OCI-M1 (cell line): ENCODE measurements at regions not wholly inside any gene's neighbourhood (a gene's known extent, or its start where the extent isn't known, plus 50 kb on each side); places are given as distances from the start of the nearest gene placed in this dataset.
A peak's percentile ranks its signal among the peaks of the same experiment; 100 is the strongest.
"Not testable (repeated sequence)": the region's sequence is repeated elsewhere in the genome, so short reads cannot be mapped to it uniquely, and the experiment has no call there.

Experiments
- DNase-seq: peaks from one replicate; lab custom pipeline; 2025; lab: John Stamatoyannopoulos, UW

- DNase-seq, result no peak
Measured at GRCh38 chr6:150299873-150300485, 68.8 kb upstream of the IYD start.

GRCh38 chr6:150301846-150302519 lies 66.8 kb upstream of the IYD start:
- no peak for DNase-seq

DNA sequence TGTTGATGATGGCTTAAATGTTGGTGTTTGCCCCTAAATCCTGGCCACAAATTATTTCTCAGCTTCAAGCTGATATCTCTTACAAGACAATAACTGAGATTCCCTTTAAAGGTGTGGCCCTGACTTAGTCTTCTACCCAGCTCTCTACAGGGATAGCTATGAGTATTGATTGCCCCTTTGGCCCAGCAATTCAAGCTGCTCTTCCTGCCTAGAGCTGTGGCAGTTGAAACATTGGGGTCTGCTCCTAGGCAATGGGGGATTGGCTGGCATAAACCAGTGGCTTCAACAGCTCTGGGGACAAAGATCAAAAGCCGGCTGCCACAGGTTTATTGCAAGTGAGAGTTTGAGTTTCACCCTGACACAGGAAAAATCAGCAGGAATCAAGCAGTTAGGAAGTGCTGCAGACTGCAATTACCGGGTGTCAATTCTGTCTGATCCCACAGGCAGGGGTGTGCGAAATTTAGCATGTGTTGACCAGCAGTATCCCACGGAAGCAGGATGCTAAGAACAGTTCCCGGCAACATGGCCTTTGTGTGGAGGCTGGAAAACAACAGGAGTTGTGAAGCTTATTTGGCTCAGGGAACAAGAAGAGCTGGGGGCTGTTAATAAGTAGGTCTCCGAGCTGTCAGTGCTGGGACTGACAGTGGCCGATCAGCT lies 66.2 kb upstream of the IYD start:
- no peak for DNase-seq

DNA sequence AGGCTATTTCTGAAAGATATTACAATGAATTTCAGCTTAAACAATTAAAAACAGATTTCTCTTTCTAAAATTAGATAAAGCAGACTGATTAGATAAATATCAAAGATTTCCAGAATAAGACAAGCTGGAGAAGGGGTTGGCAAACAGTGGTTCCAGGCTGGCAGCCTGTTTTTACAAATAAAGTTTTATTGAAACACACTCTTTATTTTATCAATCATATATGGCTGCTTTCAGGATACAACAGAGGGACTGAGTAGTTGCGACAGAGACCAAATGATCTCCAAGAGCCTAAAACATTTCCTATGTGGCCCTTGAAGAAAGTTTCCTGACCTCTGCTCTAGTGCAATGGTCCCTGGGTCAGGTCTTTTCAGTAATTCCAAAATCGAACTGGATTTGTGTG lies 65.6 kb upstream of the IYD start:
- DNase-seq, result no peak

GRCh38 chr6:150304429-150304828 lies 64.4 kb upstream of the IYD start:
- no peak for DNase-seq

DNA sequence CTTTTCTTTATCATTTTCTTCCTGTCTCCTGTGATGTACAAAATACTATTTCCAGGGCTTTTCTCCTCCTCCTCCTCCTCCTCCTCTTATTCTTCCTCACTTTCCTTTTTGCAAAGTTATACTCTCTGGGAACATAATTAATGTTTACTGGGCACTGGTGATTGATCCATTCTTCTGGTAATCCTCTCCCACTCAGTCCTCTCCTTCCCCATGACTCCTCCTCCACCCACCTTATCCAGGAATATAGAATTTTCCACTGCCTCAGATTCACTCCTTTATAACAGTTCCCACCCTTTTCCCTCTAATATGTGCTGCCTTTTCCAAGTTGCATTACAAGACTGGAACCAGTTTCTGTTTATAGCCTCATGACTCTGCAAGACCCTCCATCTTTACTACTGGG lies 62.5 kb upstream of the IYD start:
- DNase-seq, result no peak

GRCh38 chr6:150307520-150307919 lies 61.3 kb upstream of the IYD start:
- DNase-seq, result no peak

DNA sequence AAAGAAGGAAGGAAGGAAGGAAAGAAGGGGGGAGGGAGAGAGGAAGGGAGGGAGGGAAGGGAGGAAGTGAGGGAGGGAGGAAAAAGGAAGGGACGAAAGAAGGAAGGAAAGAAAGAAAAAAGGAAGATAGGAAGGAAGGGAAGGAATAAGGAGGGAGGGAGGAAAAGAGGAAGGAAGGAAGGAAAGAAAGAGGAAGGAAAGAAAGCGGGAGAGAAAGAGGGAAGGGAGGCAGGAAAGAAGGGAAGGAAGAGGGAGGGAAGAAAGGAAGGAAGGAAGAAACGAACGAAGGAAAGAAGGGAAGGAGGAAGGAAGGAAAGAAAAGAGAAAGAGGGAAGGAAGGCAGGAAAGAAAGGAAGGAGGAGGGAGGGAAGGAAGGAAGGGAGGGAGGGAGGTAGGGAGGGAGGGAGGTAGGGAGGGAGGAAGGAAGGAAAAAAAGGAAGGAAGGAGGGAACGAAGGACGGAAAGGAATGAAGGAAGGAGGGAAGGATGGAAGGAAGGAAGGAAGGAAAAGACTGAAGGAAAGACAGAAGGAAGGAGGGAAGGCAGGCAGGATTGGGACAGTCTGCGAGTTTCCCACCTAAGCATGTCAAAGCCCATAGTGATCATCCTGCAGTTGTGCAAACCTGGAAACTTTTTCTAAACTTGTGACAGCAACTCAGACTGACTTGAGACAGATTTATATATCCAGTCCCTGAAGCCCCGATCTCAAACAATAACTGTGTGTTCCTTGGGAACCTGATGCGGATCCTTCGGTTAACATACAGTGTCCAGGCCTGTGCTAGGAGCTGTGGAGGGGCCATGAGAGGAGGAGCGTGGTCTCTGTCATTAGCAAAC lies 59.8 kb upstream of the IYD start:
- no peak for DNase-seq

GRCh38 chr6:150310539-150310938 lies 58.3 kb upstream of the IYD start:
- DNase-seq, result peak; percentile 60

DNA sequence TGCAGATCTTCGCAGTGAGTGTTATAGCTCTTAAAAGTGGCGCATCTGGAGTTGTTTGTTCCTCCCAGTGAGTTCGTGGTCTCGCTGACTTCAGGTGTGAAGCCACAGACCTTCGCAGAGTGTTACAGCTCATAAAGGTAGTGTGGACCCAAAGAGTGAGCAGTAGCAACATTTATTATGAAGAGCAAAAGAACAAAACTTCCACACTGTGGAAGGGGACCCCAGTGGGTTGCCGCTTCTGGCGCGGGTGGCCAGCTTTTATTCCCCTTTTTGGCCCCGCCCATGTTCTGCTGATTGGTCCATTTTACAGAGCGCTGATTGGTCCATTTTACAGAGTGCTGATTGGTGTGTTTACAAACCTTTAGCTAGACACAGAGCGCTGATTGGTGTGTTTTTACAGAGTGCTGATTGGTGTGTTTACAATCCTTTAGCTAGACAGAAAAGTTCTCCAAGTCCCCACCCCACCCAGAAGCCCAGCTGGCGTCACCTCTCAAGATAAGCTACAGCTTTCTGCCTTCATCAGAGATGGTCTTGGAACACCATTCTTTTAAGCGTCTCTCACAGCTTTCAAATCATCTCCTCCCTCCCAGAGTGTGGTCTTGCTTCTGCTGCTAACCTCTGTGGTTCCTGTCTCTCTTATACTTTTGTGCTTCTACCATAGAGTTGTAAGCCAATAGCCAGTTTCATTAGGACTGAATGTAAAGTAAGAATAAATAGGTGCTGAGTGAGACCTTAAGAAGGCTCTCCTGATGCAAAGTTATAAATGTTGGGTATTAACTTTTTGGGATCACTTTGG lies 57.5 kb upstream of the IYD start:
- not testable (repeated sequence) for DNase-seq

DNA sequence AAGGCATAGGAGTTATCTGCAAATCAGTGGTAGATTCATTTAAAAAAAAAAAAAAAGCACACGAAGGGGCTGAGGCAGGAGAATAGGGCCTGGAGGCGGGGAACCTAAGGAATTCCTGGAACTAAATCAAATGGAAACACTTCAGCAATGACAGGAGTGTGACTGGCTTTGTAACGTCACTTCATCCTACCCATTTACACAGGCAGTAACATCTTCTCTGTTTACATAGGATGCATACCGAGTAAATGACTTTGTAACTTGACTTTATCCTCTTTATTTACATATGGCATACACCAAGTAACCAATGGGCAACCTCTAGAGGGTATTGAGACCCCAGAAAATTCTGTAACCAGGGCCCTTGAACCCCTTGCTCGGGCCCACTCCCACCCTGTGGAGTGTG lies 56.4 kb upstream of the IYD start:
- DNase-seq, result no peak

- DNase-seq, result no peak
Measured at GRCh38 chr6:150312844-150313584, 55.8 kb upstream of the IYD start.

DNA sequence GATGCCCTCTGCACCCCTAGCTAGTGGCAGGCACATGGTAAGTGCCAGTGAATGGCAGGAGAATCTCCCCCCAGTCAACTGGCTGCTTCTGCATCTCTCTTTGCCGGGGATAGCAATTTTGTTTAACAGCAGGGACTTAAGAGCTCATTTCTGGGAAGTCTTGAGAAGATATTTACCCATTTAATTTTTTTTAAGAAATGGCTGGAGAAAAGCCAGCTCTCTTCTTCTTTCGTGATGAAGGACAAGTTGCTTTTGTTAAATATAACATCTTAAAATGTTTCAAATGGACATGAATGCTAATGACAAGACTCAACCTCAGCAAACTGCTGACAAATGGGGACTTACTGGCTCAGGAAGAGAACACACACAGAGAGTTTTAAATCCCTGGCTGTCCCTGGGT lies 55.0 kb upstream of the IYD start:
- no peak for DNase-seq

DNA sequence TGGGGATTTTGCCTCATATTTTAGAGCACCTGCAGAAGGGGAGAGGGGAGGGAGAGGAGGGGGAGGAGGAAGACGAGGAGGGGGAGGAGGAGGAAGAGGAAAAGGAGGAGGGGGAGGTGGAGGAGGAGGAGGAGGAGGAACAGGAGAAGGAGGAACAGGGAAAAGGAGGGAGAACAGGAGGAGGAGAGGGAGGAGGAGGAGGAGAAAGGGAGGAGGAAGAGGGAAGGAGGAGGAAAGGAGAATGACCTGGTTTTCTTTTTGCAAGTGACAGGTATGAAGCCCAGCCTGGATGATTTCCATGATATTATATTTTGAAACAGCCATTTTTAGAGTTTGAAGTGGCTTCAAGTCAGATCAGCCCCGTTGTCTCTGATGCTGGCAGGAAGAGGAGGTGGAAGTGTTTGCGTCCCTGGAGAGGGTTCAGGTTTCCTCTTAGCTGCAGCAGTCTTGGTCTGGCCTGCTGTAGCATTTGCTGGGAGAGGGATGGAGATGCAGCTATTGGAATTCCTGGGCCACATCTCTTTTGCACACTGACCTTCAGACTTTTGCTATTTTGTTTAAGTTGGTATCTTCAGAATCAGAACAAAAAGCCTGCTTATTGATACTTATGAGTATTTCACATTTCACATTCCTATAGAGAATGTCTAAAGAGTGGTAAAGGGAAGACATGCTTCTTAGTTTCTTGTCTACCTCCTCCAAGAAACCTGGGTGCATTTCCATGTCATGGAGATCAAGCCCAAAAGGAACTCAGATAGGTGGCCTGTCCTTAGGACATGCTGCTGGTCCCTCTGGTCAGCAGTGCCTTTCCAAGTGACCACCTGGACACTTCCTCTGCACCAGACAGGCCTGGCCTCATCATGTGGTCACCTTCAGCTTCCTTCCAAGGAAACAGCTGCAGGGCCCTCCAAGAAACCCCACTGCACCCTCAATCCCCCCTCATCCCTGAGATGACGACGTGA lies 54.3 kb upstream of the IYD start:
- no peak for DNase-seq

DNA sequence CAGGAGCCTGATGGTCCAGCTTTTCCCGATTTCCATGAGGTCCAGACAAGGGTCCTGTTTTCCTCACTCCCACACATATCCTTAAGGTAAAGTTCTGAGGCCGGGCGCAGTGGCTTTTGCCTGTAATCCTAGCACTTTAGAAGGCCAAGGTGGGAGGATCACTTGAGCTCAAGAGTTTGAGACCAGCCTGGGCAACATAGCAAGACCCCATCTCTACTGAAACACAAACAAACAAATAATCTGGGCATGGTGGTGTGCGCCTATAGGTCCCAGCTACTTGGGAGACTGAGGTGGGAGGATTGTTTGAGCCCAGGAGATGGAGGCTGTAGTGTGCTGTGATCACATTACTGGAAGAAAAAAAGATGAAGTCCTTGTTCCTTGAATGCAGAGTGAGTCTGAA lies 53.2 kb upstream of the IYD start:
- DNase-seq, result no peak

- peak; percentile 27 for DNase-seq
Measured at GRCh38 chr6:150316936-150317335, 51.9 kb upstream of the IYD start.
